HG03439 (cell line): ENCODE measurements at regions not wholly inside any gene's neighbourhood (a gene's known extent, or its start where the extent isn't known, plus 50 kb on each side); places are given as distances from the start of the nearest gene placed in this dataset.

Experiments used
- ATAC-seq: cut with Tn5 transposase; IDR thresholded peaks from one replicate; pipeline ENCODE4 v1.9.1; 2021; ENCODE audit warnings: mild to moderate bottlenecking, moderate library complexity; ENCODE audit not compliant: unreplicated experiment

DNA sequence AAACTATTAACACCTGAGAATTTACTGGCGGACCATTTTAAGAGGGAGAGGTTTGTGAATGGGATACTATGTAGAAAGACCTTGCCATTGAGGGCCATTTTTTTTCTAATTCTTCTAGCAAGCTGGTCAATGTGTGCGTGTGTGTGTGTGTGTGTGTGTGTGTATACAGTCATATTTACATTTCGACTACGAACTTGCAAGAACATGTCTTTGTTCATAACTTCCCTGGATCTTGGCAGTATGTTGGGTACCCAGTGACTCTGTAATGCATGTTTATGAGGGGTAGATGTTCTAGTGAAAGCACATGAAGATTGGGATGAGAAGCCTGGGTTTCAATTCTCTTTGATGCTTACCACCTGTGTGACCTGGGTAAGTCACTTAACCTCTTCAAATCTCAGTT, 133.6 kb downstream of the UBE2E3 start:
- no peak for ATAC-seq

DNA sequence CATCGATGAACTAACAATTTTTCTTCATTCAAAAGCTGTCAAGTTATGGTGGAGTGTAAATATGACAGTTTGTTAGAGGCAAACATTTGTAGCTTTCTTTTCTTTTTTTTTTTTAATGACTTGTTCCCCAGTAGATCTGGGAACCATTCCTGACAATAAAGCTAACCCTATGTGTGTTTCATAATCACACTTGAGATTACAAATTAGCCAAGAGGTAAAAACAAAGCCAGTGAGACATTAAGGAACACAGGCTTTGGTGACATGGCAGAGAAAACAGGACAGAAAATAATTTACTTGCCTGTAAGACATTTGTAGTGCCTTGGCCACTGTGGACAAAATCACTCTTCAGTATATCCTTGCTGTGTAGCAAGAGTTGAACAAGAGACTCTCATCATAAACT, 135.9 kb downstream of the UBE2E3 start:
- ATAC-seq: no peak

DNA sequence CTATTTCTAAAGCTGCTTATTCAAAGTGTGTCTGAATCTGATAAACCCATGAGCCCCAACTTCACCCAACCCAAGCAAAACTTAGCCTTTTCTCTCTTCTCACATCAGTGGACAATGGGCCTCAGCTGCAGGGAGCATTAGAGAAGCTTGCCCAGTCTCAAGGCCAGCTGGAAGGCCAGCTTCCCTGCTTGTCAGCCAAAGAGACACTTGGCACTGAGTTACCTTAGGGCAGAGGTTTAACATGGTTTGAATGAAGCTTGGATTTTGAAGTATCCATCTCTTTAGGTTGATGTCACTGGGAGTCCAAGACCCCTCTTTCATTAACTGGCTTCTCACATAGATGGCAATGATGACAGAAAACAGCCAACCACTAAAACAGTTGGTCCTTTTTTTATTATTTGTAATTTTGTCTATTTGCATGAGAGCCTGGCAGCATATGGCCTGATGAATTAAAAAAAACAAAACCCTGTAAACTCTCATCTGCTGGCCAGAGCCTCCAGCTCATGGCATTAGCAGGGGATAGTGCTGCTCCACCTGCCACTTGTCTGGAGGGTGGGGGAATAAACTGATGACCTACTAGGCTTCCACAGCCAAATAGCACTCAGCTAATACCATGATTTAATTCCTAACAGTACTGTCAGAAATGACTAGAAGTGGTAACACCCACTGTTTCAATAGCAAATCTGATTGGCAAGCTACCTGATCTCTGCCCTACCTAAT, 137.0 kb downstream of the UBE2E3 start:
- ATAC-seq: no peak

DNA sequence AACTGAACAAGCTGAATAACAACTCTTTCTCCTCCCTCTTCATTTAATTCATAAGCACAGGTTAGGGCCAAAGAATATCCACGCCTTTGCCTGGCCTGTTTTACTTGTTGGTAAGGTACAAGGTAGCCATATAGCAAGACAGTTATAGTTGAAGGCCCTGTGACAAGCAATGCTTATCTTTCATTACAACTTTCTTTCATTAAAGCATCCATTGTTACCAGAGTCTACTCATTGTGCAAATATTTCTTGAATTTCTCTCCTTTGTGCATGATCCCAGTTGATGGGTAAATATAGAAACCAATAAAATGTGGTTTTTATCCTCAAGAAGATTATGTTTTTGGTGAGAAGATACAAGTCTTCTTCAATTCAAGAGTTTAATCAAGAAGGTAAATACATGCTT, 140.2 kb downstream of the UBE2E3 start:
- ATAC-seq: no peak

DNA sequence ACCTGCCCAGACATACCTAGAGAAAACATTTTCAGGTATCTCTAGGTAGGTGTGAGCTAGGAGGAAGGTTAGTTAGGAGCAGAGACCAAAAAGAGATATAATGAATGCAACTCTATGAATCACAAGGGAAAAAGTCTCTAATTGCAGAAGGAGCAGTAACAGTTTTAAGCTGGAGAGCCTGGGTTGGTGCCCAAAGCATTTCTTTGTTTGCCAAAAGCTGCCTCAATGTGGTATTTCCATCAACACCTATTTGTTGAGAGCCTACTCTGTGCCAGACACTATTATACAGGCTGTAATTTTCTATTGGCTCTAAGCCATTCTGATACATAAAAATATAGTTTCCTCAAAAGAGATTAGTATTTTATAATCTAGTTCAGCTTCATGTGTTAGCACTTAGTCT, 141.6 kb downstream of the UBE2E3 start:
- ATAC-seq: no peak

DNA sequence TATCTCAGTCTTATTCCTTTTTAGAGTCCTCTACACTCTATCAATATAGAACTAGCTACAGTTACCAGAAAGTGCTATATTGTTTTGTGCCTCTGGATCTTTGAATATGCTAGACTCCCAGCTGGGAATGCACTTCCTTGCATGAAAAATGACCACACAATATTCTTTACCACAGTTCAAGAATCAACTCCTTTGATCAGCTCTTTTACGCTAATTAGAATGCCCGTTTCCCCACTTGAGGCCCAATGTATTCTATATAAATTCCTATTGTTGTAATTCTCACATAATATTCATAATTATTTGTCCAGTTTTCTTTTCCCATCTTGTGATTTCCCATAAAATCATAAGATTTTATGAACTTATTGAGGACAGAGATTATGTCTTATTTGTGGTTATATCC, 142.2 kb downstream of the UBE2E3 start:
- no peak for ATAC-seq

DNA sequence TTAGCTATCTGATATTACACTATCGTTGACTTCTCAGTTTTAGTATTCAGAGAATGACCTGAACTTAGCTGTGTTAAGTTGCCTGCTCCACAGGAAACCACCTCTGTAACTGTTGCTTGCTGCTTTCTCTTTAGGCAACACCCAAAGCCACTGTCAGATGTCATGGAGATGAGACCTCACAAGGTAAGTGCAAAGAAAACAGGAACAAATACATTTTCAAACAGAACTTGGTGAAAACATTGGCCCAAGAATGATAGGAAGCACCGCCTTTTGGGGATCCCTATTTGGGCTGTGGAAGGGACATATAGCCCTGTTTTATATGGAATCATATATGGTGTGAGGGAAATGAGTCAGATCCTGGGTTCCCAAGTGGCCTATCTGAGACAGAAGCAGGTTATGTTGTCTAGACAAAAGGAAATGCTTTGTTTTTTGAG, 143.4 kb downstream of the UBE2E3 start:
- ATAC-seq: peak; percentile 94

DNA sequence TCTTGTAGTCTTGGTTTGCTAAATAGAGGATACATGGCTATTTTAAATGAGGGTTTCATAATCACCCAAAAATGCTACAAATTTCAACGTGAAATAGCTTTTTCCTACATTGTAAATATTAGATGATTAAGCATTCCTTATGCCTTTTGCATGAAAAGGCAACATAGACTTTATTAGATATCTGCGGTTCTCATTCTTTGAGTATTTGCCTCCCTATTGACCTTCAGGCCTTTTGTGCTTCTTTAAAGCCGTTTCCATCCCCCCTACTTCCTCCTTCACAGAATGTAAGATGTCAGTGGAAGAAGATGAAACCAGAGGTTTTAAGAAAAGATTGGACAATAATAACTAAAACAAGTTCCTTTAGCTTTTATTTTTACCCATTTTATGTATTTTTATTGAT, 144.1 kb downstream of the UBE2E3 start:
- no peak for ATAC-seq

DNA sequence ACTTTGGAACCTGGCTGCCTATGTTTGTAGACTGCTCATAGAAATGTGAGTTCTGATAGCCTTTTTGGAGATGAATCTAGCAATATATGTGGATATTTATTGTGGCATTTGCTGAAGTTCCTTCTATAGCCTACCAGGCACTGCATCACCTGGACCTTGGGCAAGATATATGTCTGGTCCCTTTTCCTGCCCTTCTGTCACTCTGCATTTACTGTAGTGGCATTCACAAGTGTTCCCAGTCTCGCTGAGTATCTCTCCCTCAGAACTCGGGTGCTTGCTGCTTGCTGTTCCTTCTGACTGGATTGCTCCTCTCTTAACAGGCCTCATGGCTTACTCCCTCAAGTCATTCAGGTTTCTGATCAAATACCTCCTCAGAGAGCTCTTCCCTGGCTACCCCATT, 145.0 kb downstream of the UBE2E3 start:
- ATAC-seq: no peak

DNA sequence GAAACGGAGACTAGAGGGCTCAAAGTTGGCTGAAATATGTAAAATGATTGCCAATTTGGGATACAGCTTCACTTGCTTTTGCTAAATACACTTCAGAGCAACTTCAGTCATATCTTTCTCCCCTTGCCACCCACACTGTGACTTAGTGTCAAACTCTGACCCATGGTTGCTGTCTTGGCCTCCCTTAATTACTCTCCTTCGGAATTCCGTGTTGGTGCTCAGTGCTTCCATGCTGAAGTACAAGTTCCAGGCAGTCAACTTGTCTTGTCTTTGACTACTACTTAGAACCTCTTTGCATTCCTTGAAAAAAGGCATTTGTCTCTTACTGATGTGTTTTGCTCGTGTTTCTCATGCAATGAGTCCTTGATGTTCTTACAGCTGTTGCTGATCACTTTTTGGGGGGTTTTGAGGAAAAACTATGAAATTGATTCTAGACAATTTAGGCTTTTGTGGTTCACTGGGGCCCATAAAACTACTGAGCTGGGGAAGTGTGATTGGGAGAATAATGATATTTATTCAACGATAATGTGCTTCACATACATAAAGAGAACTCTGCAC, 146.0 kb downstream of the UBE2E3 start:
- ATAC-seq: no peak

DNA sequence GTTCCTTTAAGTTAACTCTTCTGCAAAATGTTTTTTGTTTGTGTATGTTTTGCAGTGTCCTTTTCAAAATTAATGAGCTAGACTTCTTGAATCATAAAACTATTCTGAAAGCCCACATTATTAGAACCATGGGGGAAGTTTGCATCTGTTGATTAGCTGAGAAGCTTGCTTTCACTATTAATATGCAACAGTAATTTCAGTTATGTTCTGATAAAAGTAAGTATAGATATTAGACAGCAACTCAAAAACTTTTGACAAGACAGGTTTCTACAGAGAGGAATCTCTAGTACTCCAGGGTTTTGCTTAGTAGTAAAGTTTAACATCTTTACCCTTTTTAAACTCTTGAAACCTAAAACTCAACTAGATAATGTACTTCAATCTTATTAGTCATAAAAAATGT, 147.8 kb downstream of the UBE2E3 start:
- ATAC-seq: peak; percentile 69

DNA sequence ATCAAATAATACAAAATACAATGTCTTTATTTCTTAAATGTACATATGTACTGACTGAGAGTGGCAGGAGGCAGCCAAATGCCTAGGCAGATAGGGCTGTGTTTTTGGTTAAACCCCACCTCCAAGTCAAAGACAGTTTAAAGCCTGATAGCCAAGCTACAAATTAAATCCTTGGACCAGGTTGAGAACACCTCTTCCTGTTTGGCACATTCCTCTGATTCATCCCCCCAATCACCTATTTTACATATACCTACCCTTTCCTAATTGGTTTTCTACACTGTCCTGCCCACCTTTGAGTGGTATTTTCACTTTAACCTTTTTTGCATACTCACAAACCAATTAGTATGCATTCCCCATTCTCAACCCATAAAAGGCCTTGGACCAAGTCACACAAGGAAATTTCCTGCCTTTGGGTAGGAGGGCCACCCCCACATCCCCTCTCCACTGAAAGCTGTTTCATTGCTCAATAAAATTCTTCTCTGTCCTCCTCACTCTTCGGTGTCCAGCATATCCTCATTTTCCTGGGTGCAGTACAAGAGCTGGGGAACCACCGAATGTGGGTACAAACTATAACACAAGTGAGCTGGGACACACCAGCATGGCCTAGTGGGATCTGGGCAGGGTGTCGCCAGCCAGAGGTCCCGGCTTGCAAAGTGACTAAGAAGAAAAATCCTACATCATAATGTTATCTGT, 149.1 kb downstream of the UBE2E3 start:
- ATAC-seq: no peak

DNA sequence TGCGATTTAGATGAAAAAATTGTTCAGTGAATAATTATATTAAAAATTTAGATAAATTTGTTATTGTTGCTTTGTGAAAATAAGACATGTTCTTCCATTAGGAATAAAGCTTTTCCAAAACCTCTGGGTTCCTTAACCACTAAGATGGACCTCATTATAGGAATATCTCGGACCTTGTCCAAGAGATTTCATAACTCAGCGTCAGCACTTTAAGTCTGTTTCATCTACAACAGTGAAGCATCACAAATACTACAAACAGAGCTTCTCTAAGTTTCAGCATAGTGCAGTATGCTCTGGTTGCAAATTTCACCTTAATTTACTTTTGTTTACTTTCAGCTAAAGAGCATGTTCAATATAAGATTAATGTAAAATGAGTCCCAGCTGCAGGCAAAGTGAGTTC, 150.3 kb downstream of the UBE2E3 start:
- no peak for ATAC-seq

DNA sequence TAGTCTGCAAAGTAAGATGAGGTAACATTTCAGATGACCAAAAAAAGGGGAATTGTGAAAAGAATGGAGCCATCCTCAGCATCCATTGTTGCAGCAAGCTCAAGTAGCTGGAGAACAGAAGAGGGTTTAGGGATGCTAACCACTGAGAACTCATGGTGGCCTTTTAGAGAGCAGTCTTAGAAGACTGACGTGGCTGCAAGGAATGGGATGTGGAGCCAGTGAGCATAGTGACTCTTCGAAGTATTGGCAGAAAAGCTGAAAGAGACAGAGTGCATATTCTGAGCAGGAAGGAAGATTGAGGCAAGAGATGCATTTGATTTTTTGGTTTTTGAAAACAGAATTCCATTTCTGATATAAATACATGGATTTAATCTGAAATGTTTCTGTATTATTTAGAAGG, 151.2 kb downstream of the UBE2E3 start:
- ATAC-seq: no peak

DNA sequence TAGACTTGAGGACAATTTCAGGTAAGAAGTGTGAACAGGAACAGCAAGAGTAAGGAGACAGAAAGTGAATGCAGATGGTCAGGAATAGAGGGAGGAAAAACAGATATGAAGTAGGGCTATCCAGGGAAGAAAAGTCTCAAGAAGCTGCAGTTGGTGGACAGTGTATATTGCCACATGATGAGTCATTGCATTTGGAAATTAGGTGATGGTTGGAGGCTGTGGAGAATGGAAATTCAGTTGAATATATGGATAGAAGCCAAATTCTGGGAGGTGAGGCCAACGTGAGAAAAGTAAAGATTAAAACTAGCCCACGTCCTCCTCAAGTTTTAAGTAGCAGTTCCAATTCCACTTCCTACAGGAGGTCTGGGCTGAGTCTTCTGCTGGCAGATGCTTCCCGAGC, 158.4 kb downstream of the UBE2E3 start:
- no peak for ATAC-seq

DNA sequence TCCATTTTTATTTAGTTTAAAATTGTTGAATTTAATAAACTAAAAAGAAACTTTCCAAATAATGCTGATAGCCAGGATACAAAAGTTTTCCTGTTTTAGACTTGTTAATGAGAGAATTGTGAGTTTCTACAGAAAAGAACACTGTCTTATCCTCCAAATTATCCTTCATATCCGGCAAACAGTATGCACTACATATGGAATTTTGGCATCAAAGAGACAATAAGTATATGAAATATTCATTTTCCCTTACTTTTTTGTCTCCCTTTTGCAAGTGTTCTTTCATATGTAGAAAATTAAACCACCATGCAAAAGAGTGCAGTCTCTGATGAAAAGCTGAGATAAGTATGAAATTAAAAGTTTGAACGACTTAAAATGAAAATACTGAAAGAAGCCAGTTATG, 159.4 kb downstream of the UBE2E3 start:
- ATAC-seq: no peak

DNA sequence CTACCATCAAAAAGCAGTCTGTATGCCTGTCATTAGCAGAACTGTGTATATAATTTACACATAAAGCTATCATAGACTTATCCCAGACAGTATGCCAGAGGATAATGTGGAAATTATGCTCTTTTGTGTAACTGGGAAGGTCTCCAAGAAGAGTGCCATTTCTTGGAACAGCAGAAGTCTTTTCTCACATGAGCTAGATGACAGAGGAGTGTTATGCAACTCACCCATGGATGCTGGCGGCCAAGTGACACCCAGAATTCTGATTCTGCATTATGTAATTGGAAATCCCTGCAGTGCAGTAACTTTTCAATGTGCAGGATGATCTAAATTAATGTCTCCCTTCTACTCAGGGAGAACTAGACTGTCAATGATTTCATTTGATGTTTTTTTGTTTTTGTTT, 160.0 kb downstream of the UBE2E3 start:
- no peak for ATAC-seq

DNA sequence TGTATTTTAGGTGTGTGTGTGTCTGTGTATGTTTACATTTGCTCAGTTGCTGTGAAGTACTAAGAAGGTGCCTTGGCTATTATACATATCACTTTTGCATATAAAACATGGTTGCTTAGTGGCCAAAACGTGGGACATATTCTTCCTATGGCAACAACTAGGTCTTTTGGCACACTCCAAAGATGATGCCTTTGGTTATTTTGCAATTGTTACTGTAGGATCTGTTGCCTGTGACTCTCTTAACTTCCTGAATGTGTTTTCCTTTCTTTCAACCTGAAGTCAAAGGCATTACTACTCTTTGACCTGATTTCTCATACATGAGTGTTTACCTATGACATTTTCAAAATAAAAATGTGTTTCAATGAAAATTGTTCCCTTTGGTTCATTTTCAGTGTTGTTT, 160.5 kb downstream of the UBE2E3 start:
- no peak for ATAC-seq

DNA sequence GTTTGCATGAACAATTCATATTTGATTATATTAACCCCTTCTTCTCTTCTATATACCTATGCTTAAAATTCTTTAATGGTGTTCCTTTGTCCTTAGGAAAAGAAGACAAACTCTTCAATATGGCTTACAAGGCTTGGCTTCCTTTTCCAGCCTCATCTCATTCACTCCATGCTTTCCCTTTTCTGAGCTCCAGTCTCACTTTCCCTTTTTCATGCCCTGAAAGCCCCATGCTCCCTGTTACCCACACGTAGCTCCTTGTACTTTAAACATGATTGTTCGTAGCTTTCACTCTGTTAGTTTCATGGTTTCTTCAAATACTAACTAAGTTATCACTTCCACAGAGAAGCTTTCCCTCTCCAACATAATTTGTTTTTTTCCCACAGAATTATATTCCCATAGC, 161.3 kb downstream of the UBE2E3 start:
- no peak for ATAC-seq

DNA sequence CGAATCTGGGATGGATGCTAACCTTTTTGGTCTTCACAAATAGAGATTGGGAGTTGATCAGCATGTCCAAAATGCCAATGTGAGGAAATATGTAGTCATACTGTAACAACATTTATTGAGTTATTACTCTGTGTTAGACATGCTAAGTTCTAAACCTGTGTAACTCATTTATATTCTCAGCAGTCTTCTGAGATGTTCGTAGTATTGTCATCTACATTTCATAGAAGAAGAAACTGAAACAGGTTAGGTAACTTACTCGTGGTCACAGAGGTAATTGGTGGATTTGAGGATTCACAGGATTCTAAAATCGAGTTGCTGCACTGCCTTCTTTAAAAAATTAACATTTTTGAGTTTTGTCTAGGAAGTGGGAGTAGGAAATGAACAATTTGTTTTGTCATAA, 162.1 kb downstream of the UBE2E3 start:
- no peak for ATAC-seq

DNA sequence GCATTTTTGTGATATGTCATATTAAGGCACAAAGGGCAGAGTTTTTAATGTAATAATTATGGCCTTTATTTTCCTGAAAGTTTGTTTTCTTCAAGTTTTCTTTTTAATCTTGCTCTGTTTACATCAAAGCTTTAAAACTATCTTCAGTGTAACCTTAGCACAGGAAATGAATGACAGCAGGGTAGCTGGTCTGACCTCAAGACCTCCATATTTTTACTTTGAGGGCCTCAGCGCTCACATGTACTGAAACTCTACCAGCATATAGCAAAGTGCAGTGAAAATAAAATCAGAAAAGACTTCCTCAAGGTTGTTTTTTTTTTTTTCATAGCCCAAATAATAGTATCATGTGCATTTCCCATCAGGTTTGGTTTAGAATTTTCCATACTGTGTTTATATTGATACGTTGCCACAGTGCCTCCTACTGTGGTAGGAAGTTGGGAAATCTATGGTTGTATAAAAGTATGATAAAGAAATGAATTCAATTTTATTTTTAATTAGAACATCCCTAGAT, 163.4 kb downstream of the UBE2E3 start:
- ATAC-seq: no peak

DNA sequence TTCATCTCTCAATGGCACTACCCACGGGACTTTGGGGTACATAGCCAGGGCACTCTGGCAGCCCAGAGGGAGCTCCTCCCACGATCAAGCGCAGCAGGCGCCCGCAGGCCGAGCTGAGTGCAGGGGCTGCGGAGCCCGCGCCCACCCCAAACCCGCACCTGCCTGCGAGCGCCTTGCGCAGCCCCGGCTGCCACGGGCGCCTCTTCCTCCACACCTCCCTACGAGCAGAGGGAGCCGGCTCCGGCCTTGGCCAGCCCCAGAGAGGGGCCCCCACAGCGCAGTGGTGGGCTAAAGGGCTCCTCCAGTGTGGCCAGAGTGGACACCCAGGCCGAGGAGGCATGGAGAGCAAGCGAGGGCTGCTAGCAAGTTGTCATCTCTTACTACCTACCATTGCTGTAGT, 165.2 kb downstream of the UBE2E3 start:
- ATAC-seq: no peak
